Head of caudate nucleus (tissue), 42 donors: ENCODE measurements at regions not wholly inside any gene's neighbourhood (a gene's known extent, or its start where the extent isn't known, plus 50 kb on each side); places are given as distances from the start of the nearest gene placed in this dataset.
A peak's percentile ranks its signal among the peaks of the same experiment; 100 is the strongest.
"Not testable (repeated sequence)": the region's sequence is repeated elsewhere in the genome, so short reads cannot be mapped to it uniquely, and the experiment has no call there.

Experiments used
- DNase-seq, 42 donors: peaks; one replicate each; pipeline versions ENCODE4 v3.0.0 to v3.0.0-alpha.2; 2020 to 2021; ENCODE audit warnings: mixed read lengths in 7 of 42
- intact Hi-C: fragments of 100-400 bp; cut with DNase I; formaldehyde crosslinking; loops from one replicate; pipeline ENCODE4 v1.15.0; 2022

- DNase-seq = peak in 1 of 42 donors; percentile 34
- intact Hi-C loops = no loop called here
Observed at GRCh38 chr14:101084436-101084826, 180.9 kb upstream of the RTL1 start.

- intact Hi-C loops = no loop called here
- peak in 3 of 42 donors; percentile 6 to 31 (median 16) for DNase-seq
Observed at GRCh38 chr14:101086926-101087325, 183.4 kb upstream of the RTL1 start.

GRCh38 chr14:101087614-101088394 lies 184.3 kb upstream of the RTL1 start:
- DNase-seq = peak in 6 of 42 donors; percentile 5 to 29 (median 14)
- intact Hi-C loops = no loop called here

- intact Hi-C loops = no loop called here
- peak in 3 of 42 donors; percentile 2 to 8 (median 7) for DNase-seq
Observed at GRCh38 chr14:101088395-101088667, 184.8 kb upstream of the RTL1 start.

- peak in 3 of 42 donors; percentile 6 to 27 (median 6) for DNase-seq
- intact Hi-C loops = no loop called here
Observed at GRCh38 chr14:101088714-101089113, 185.2 kb upstream of the RTL1 start.

GRCh38 chr14:101090478-101090877 lies 187.0 kb upstream of the RTL1 start:
- intact Hi-C loops = not testable (repeated sequence)
- peak in 5 of 42 donors; percentile 2 to 30 (median 9) for DNase-seq

GRCh38 chr14:101090976-101091375 lies 187.5 kb upstream of the RTL1 start:
- DNase-seq = no peak
- intact Hi-C loops = no loop called here

GRCh38 chr14:101094916-101095315 lies 191.4 kb upstream of the RTL1 start:
- intact Hi-C loops, DNase-seq: not testable (repeated sequence)

GRCh38 chr14:101096551-101096950 lies 193.0 kb upstream of the RTL1 start:
- DNase-seq = no peak
- intact Hi-C loops = no loop called here

GRCh38 chr14:101097109-101097793 lies 193.7 kb upstream of the RTL1 start:
- DNase-seq = no peak
- intact Hi-C loops = no loop called here

- DNase-seq = peak in 2 of 42 donors; percentile 5 to 33
- intact Hi-C loops = no loop called here
Observed at GRCh38 chr14:101098177-101098576, 194.7 kb upstream of the RTL1 start.

GRCh38 chr14:101098641-101099040 lies 195.1 kb upstream of the RTL1 start:
- intact Hi-C loops = no loop called here
- DNase-seq = peak in 1 of 42 donors; percentile 20

- intact Hi-C loops = no loop called here
- peak in 7 of 42 donors; percentile 5 to 26 (median 13) for DNase-seq
Observed at GRCh38 chr14:101101456-101102056, 198.0 kb upstream of the RTL1 start.

GRCh38 chr14:101102875-101103274 lies 199.4 kb upstream of the RTL1 start:
- DNase-seq = peak in 4 of 42 donors; percentile 13 to 24 (median 23)
- intact Hi-C loops = no loop called here

GRCh38 chr14:101103321-101103901 lies 199.9 kb upstream of the RTL1 start:
- intact Hi-C loops = no loop called here
- peak in 4 of 42 donors; percentile 5 to 25 (median 12) for DNase-seq

GRCh38 chr14:101104485-101104884 lies 201.0 kb upstream of the RTL1 start:
- DNase-seq = peak in 3 of 42 donors; percentile 5 to 24 (median 18)
- intact Hi-C loops = no loop called here

GRCh38 chr14:101105045-101105444 lies 201.5 kb upstream of the RTL1 start:
- no peak for DNase-seq
- intact Hi-C loops = no loop called here

- DNase-seq = peak in 6 of 42 donors; percentile 3 to 29 (median 12)
- intact Hi-C loops = no loop called here
Observed at GRCh38 chr14:101108579-101109346, 205.2 kb upstream of the RTL1 start.

GRCh38 chr14:101109347-101109638 lies 205.8 kb upstream of the RTL1 start:
- intact Hi-C loops = no loop called here
- DNase-seq = peak in 2 of 42 donors; percentile 5 to 10
